Trophoblast cell (in vitro differentiated cells and primary cell): ENCODE measurements at regions not wholly inside any gene's neighbourhood (a gene's known extent, or its start where the extent isn't known, plus 50 kb on each side); places are given as distances from the start of the nearest gene placed in this dataset.
A peak's percentile ranks its signal among the peaks of the same experiment; 100 is the strongest.

Experiments
- DNase-seq, 2 donors: peaks; one replicate each; pipeline ENCODE4 v3.0.0-alpha.2; 2016
- H2AFZ ChIP-seq: 2 replicates; pipeline ENCODE4 v1.6.1; 2013; ENCODE audit warnings: low read length, moderate library complexity, mild to moderate bottlenecking; ENCODE audit not compliant: insufficient read depth, poor library complexity
- H2AK5ac ChIP-seq: 2 replicates; pipeline ENCODE4 v1.6.1; 2013; ENCODE audit warnings: mild to moderate bottlenecking, low read length
- H2BK120ac ChIP-seq: 2 replicates; pipeline ENCODE4 v1.6.1; 2013; ENCODE audit warnings: low read length, mild to moderate bottlenecking, moderate library complexity; ENCODE audit not compliant: insufficient read depth, poor library complexity
- H2BK12ac ChIP-seq: 2 replicates; pipeline ENCODE4 v1.6.1; 2013; ENCODE audit warnings: mild to moderate bottlenecking, low read length, moderate library complexity
- H2BK5ac ChIP-seq: 2 replicates; pipeline ENCODE4 v1.6.1; 2013; ENCODE audit warnings: low read length, low read depth, moderate library complexity, mild to moderate bottlenecking; ENCODE audit not compliant: poor library complexity
- H3K14ac ChIP-seq: 2 replicates; pipeline ENCODE4 v1.6.1; 2013; ENCODE audit warnings: mild to moderate bottlenecking, low read length
- H3K18ac ChIP-seq: 2 replicates; pipeline ENCODE4 v1.6.1; 2013; ENCODE audit warnings: mild to moderate bottlenecking, low read length
- H3K23ac ChIP-seq: 2 replicates; pipeline ENCODE4 v1.6.1; 2013; ENCODE audit warnings: low read length
- H3K27ac ChIP-seq: 2 replicates; pipeline ENCODE4 v1.5.1; 2013; ENCODE audit warnings: low read depth, mild to moderate bottlenecking, inconsistent platforms, low read length, moderate library complexity
- H3K27me3 ChIP-seq: 2 replicates; pipeline ENCODE4 v1.6.1; 2013; ENCODE audit warnings: inconsistent platforms, mild to moderate bottlenecking, low read length, moderate library complexity; ENCODE audit not compliant: insufficient read depth
- H3K36me3 ChIP-seq, 2 experiments: 1 replicate in 1 of 2; 2 replicates in 1 of 2; pipeline ENCODE4 v1.6.1; 2013; ENCODE audit warnings: low read length in 2 of 2, mild to moderate bottlenecking in 2 of 2, moderate library complexity in 1 of 2; ENCODE audit not compliant: insufficient read depth in 2 of 2, control insufficient read depth in 1 of 2
- H3K4ac ChIP-seq: 2 replicates; pipeline ENCODE4 v1.6.1; 2013; ENCODE audit warnings: low read depth, mild to moderate bottlenecking, low read length, moderate library complexity
- H3K4me1 ChIP-seq, 2 experiments: 1 replicate in 1 of 2; 2 replicates in 1 of 2; pipeline ENCODE4 v1.6.1; 2013; ENCODE audit warnings: low read length in 2 of 2, mild to moderate bottlenecking in 2 of 2, moderate library complexity in 1 of 2; ENCODE audit not compliant: insufficient read depth in 2 of 2, control insufficient read depth in 1 of 2
- H3K4me2 ChIP-seq: 2 replicates; pipeline ENCODE4 v1.6.1; 2013; ENCODE audit warnings: inconsistent platforms, mild to moderate bottlenecking, low read length, moderate library complexity
- H3K4me3 ChIP-seq: 2 replicates; pipeline ENCODE4 v1.5.1; 2013; ENCODE audit warnings: mild to moderate bottlenecking, low read depth, low read length, inconsistent platforms
- H3K79me1 ChIP-seq: one replicate; pipeline ENCODE4 v1.6.1; 2013; ENCODE audit warnings: low read length
- H3K79me2 ChIP-seq: 2 replicates; pipeline ENCODE4 v1.6.1; 2013; ENCODE audit warnings: low read length, mild to moderate bottlenecking; ENCODE audit not compliant: control insufficient read depth, insufficient read depth, poor library complexity
- H3K9ac ChIP-seq: 2 replicates; pipeline ENCODE4 v1.6.1; 2013; ENCODE audit warnings: mild to moderate bottlenecking, low read length
- H3K9me3 ChIP-seq: 2 replicates; pipeline ENCODE4 v1.6.1; 2013; ENCODE audit warnings: low read depth, mild to moderate bottlenecking, control low read depth, inconsistent platforms, low read length; ENCODE audit not compliant: insufficient read depth
- H4K12ac ChIP-seq: 2 replicates; pipeline ENCODE4 v1.6.1; 2013; ENCODE audit warnings: low read depth, mild to moderate bottlenecking, low read length, moderate library complexity
- H4K8ac ChIP-seq: 2 replicates; pipeline ENCODE4 v1.6.1; 2013; ENCODE audit warnings: low read depth, mild to moderate bottlenecking, low read length, moderate library complexity
- H4K91ac ChIP-seq: one replicate; pipeline ENCODE4 v1.6.1; 2013; ENCODE audit warnings: low read depth, mild to moderate bottlenecking, low read length, moderate library complexity
- WGBS: extraction: QIAGEN DNeasy Blood & Tissue Kit; methylation state at CpG from one replicate; pipeline ENCODE4 v1.1.7; 2013; ENCODE audit warnings: missing lambda C conversion rate; ENCODE audit not compliant: insufficient read length, insufficient coverage; ENCODE audit errors: extremely low coverage; 5-methylcytosine and 5-hydroxymethylcytosine counted together

GRCh38 chr22:49457146-49457545, 370.5 kb downstream of the BRD1 start:
- H4K12ac ChIP-seq, result no peak overlapping the region
- H2BK12ac ChIP-seq, result no peak overlapping the region
- peaks cover 5% of the 10 kb centered on the region for H3K9me3 ChIP-seq
- no peak overlapping the region for H3K23ac ChIP-seq
- H3K4me1 ChIP-seq, result peaks cover 0 to 3% of the 10 kb centered on the region in 2 experiments
- H3K9ac ChIP-seq, result no peak overlapping the region
- no peak overlapping the region for H3K27ac ChIP-seq
- peak in 1 of 2 donors; percentile 11 for DNase-seq
- H3K79me1 ChIP-seq, result no peaks in the 10 kb centered on the region
- H3K27me3 ChIP-seq, result no peaks in the 10 kb centered on the region
- H3K18ac ChIP-seq, result no peak overlapping the region
- no peak overlapping the region for H2BK5ac ChIP-seq
- no peak overlapping the region for H2AK5ac ChIP-seq
- no peaks in the 10 kb centered on the region for H3K79me2 ChIP-seq
- no CpG with 5 or more reads among the region's 17 CpGs for WGBS
- no peak overlapping the region for H3K4ac ChIP-seq
- no peak overlapping the region for H4K91ac ChIP-seq
- H2AFZ ChIP-seq, result no peak overlapping the region
- H3K36me3 ChIP-seq, result no peaks in the 10 kb centered on the region
- no peak overlapping the region for H3K14ac ChIP-seq
- H3K4me3 ChIP-seq, result no peak overlapping the region
- H3K4me2 ChIP-seq, result no peak overlapping the region
- no peak overlapping the region for H4K8ac ChIP-seq
- H2BK120ac ChIP-seq, result no peak overlapping the region

DNA sequence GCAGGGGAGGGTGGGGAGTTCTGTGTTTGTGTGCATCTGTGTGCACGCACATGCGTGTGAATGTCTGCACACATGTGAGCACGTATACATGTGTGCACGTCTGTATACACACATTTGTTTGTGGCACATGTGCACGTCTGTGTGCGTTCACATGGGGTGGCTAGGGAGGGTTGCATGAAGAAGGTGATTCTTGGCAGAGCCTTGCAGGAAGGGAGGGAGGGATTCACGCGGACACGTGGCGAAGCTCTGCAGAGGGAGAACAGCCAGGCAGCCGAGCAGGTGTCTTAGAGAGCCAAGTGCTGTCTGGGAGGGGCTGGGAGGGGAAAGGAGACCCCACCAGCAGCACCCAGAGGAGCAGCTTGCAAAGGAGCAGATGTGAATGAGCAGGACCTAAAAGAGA, 372.1 kb downstream of the BRD1 start:
- no peak overlapping the region for H3K4ac ChIP-seq
- H2BK5ac ChIP-seq, result no peak overlapping the region
- no peak overlapping the region for H3K18ac ChIP-seq
- H3K14ac ChIP-seq, result no peak overlapping the region
- no peaks in the 10 kb centered on the region for H3K27me3 ChIP-seq
- H4K91ac ChIP-seq, result no peak overlapping the region
- H2AK5ac ChIP-seq, result no peak overlapping the region
- peaks cover 6% of the 10 kb centered on the region for H3K79me1 ChIP-seq
- no peaks in the 10 kb centered on the region for H3K79me2 ChIP-seq
- H3K9ac ChIP-seq, result no peak overlapping the region
- no peak overlapping the region for H4K8ac ChIP-seq
- H2AFZ ChIP-seq, result no peak overlapping the region
- peaks cover 4 to 10% of the 10 kb centered on the region in 2 experiments for H3K4me1 ChIP-seq
- H3K27ac ChIP-seq, result no peak overlapping the region
- H3K4me2 ChIP-seq, result no peak overlapping the region
- H3K36me3 ChIP-seq, result no peaks in the 10 kb centered on the region
- no peak for DNase-seq
- peaks cover 7% of the 10 kb centered on the region for H3K9me3 ChIP-seq
- no CpG with 5 or more reads among the region's 11 CpGs for WGBS
- no peak overlapping the region for H3K23ac ChIP-seq
- H2BK120ac ChIP-seq, result no peak overlapping the region
- H4K12ac ChIP-seq, result no peak overlapping the region
- H3K4me3 ChIP-seq, result no peak overlapping the region
- H2BK12ac ChIP-seq, result no peak overlapping the region

GRCh38 chr22:49454726-49455125, 372.9 kb downstream of the BRD1 start:
- peaks cover 7% of the 10 kb centered on the region for H3K9me3 ChIP-seq
- DNase-seq, result no peak

DNA sequence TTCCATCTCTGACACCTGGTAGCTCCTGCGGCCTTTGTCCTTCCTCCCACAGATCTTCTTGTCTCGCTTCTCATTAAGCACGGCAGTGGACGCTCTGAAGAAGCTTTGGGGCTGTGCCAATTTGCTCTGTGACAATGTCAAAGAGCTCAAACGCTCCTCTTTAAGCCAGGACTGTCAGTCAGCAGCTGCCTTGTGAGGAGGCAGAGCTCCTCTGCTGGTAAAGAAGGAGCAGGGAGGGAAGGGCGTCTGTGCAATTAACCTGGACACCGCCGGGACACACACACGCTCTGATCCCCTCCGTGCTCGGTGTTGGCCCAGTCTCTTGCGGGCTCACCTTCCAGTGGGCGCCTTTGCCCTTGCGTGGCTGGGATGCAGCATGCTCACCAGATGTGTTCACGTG, 373.9 kb downstream of the BRD1 start:
- H2BK5ac ChIP-seq, result no peak overlapping the region
- H3K27me3 ChIP-seq, result no peaks in the 10 kb centered on the region
- no peak overlapping the region for H2AK5ac ChIP-seq
- H3K4ac ChIP-seq, result no peak overlapping the region
- H3K4me2 ChIP-seq, result no peak overlapping the region
- no peaks in the 10 kb centered on the region for H3K36me3 ChIP-seq
- H2BK12ac ChIP-seq, result no peak overlapping the region
- no peak overlapping the region for H2AFZ ChIP-seq
- peaks cover 7% of the 10 kb centered on the region for H3K9me3 ChIP-seq
- H4K12ac ChIP-seq, result no peak overlapping the region
- no peak overlapping the region for H3K23ac ChIP-seq
- DNase-seq, result no peak
- no peak overlapping the region for H4K91ac ChIP-seq
- H3K4me1 ChIP-seq, result peaks cover 14 to 15% of the 10 kb centered on the region in 2 experiments
- no peak overlapping the region for H3K4me3 ChIP-seq
- WGBS, result no CpG with 5 or more reads among the region's 15 CpGs
- H3K79me1 ChIP-seq, result peaks cover 6% of the 10 kb centered on the region
- no peak overlapping the region for H3K14ac ChIP-seq
- H3K79me2 ChIP-seq, result no peaks in the 10 kb centered on the region
- no peak overlapping the region for H3K27ac ChIP-seq
- no peak overlapping the region for H3K18ac ChIP-seq
- no peak overlapping the region for H2BK120ac ChIP-seq
- H3K9ac ChIP-seq, result no peak overlapping the region
- H4K8ac ChIP-seq, result no peak overlapping the region

More at GRCh38 chr22:49454726-49455125, 372.9 kb downstream of the BRD1 start:
- Histone ChIP-seq H3K4me3 (no peak overlapping the region), H4K12ac (no peak overlapping the region), H3K18ac (no peak overlapping the region), H2AK5ac (no peak overlapping the region), H3K79me2 (no peaks in the 10 kb centered on the region), H4K91ac (no peak overlapping the region), H3K9ac (no peak overlapping the region), H3K27ac (no peak overlapping the region), H3K14ac (no peak overlapping the region), H3K27me3 (no peaks in the 10 kb centered on the region), H3K4me1 (peaks cover 11 to 15% of the 10 kb centered on the region in 2 experiments), H3K36me3 (no peaks in the 10 kb centered on the region), H3K4ac (no peak overlapping the region), H2BK120ac (no peak overlapping the region), H3K23ac (no peak overlapping the region), H4K8ac (no peak overlapping the region), H2AFZ (no peak overlapping the region), H3K4me2 (no peak overlapping the region), H2BK12ac (no peak overlapping the region), H2BK5ac (no peak overlapping the region), H3K79me1 (peaks cover 6% of the 10 kb centered on the region)
- WGBS, result no CpG with 5 or more reads among the region's 7 CpGs
